IMR-90 (cell line): ENCODE measurements at regions not wholly inside any gene's neighbourhood (a gene's known extent, or its start where the extent isn't known, plus 50 kb on each side); places are given as distances from the start of the nearest gene placed in this dataset.

Source experiments
- ATAC-seq: fragments of 200-7000 bp; cut with Tn5 transposase; 2 replicates; pipeline ENCODE4 v1.9.1; 2020; ENCODE audit warnings: low read depth, mild to moderate bottlenecking, moderate library complexity
- BruUV-seq: library from RNA; stranded (reverse); fragments of 400-500 nt; replicated peaks from 2 replicates; lab custom pipeline; 2021; lab: Mats Ljungman, UMichigan
- CTCF ChIA-PET: fragments of 300-600 bp; formaldehyde crosslinking; extraction: SDS; loops from one replicate; lab custom pipeline; 2021; ENCODE audit warnings: antibody characterized with exemption; lab: Yijun Ruan, JAX
- POLR2A ChIA-PET: fragments of 300-600 bp; sonication (Branson Sonifier 250); formaldehyde crosslinking; loops from one replicate; lab custom pipeline; 2022; ENCODE audit warnings: antibody characterized with exemption; ENCODE audit not compliant: unreplicated experiment; lab: Charles Lee
- DNase-seq: peaks from one replicate; pipeline ENCODE4 v3.0.0; 2013
- H2AFZ ChIP-seq: replicated peaks from 2 replicates; pipeline ENCODE3; 2013; ENCODE audit warnings: low read length, mild to moderate bottlenecking; ENCODE audit not compliant: poor library complexity
- H2AK5ac ChIP-seq: 2 replicates; pipeline ENCODE4 v1.6.1; 2013; ENCODE audit warnings: low read depth, low read length, inconsistent platforms
- H2AK9ac ChIP-seq: replicated peaks from 2 replicates; pipeline ENCODE3; 2013; ENCODE audit warnings: mild to moderate bottlenecking, low read depth, low read length, moderate library complexity; ENCODE audit not compliant: poor library complexity
- H2BK120ac ChIP-seq: 2 replicates; pipeline ENCODE4 v1.6.1; 2013; ENCODE audit warnings: low read depth, low read length, inconsistent platforms
- H2BK15ac ChIP-seq: 3 replicates; pipeline ENCODE4 v1.6.1; 2013; ENCODE audit warnings: low read depth, low read length, inconsistent platforms
- H2BK20ac ChIP-seq: 2 replicates; pipeline ENCODE4 v1.6.1; 2013; ENCODE audit warnings: low read depth, mild to moderate bottlenecking, inconsistent platforms, low read length, moderate library complexity
- H2BK5ac ChIP-seq: 2 replicates; pipeline ENCODE4 v1.6.1; 2013; ENCODE audit warnings: mild to moderate bottlenecking, low read depth, low read length, inconsistent platforms; ENCODE audit not compliant: poor library complexity, severe bottlenecking
- H3K14ac ChIP-seq: replicated peaks from 2 replicates; pipeline ENCODE4 v1.6.1; 2013; ENCODE audit warnings: low read depth, low read length, inconsistent platforms
- H3K18ac ChIP-seq: 2 replicates; pipeline ENCODE4 v1.6.1; 2013; ENCODE audit warnings: low read depth, low read length, control low read depth
- H3K23ac ChIP-seq: 2 replicates; pipeline ENCODE4 v1.6.1; 2013; ENCODE audit warnings: low read depth, low read length, inconsistent platforms
- H3K27ac ChIP-seq: 2 replicates; pipeline ENCODE4 v1.5.1; 2013; ENCODE audit warnings: mild to moderate bottlenecking, control low read depth, low read length; ENCODE audit not compliant: insufficient read depth
- H3K27me3 ChIP-seq: 2 replicates; pipeline ENCODE4 v1.6.1; 2013; ENCODE audit warnings: low read length; ENCODE audit not compliant: control insufficient read depth, insufficient read depth
- H3K36me3 ChIP-seq: 2 replicates; pipeline ENCODE4 v1.6.1; 2013; ENCODE audit warnings: low read length, mixed read lengths; ENCODE audit not compliant: control insufficient read depth, insufficient read depth
- H3K4ac ChIP-seq: 2 replicates; pipeline ENCODE4 v1.6.1; 2013; ENCODE audit warnings: low read depth, low read length, inconsistent platforms
- H3K4me1 ChIP-seq: 2 replicates; pipeline ENCODE4 v1.6.1; 2013; ENCODE audit warnings: low read length, mixed read lengths; ENCODE audit not compliant: control insufficient read depth, insufficient read depth
- H3K4me2 ChIP-seq: 2 replicates; pipeline ENCODE4 v1.6.1; 2013; ENCODE audit warnings: low read depth, mild to moderate bottlenecking, control low read depth, low read length, moderate library complexity
- H3K4me3 ChIP-seq: 2 replicates; pipeline ENCODE4 v1.5.1; 2013; ENCODE audit warnings: low read depth, mild to moderate bottlenecking, control low read depth, low read length, moderate library complexity; ENCODE audit not compliant: insufficient read depth
- H3K56ac ChIP-seq: 2 replicates; pipeline ENCODE4 v1.6.1; 2013; ENCODE audit warnings: low read length, inconsistent platforms; ENCODE audit not compliant: insufficient read depth; ENCODE audit errors: extremely low read depth
- H3K79me1 ChIP-seq, 2 experiments: 2 replicates each; pipeline ENCODE4 v1.6.1; 2013; ENCODE audit warnings: low read length in 2 of 2, inconsistent platforms in 1 of 2, low read depth in 1 of 2
- H3K9ac ChIP-seq: 2 replicates; pipeline ENCODE4 v1.6.1; 2013; ENCODE audit warnings: low read depth, low read length, control low read depth
- H3K9me1 ChIP-seq: 2 replicates; pipeline ENCODE4 v1.6.1; 2013; ENCODE audit warnings: low read length, inconsistent platforms; ENCODE audit not compliant: insufficient read depth
- H3K9me3 ChIP-seq: 2 replicates; pipeline ENCODE4 v1.6.1; 2013; ENCODE audit warnings: low read length; ENCODE audit not compliant: control insufficient read depth, insufficient read depth
- H4K20me1 ChIP-seq: 2 replicates; pipeline ENCODE4 v1.6.1; 2013; ENCODE audit warnings: low read length, inconsistent platforms; ENCODE audit not compliant: insufficient read depth
- H4K5ac ChIP-seq: 2 replicates; pipeline ENCODE4 v1.6.1; 2013; ENCODE audit warnings: mild to moderate bottlenecking, low read depth, low read length, control low read depth
- H4K8ac ChIP-seq, 2 experiments: 2 replicates each; pipeline ENCODE4 v1.6.1; 2013; ENCODE audit warnings: low read depth in 2 of 2, low read length in 2 of 2, control low read depth in 1 of 2, inconsistent platforms in 1 of 2
- H4K91ac ChIP-seq: 2 replicates; pipeline ENCODE4 v1.6.1; 2013; ENCODE audit warnings: low read depth, low read length, inconsistent platforms; ENCODE audit not compliant: insufficient read depth
- BHLHE40 ChIP-seq: fragments of 150-350 bp; IDR thresholded peaks from 2 replicates; pipeline ENCODE4 v1.6.1; 2016; ENCODE audit warnings: mild to moderate bottlenecking, low read depth, low read length
- CEBPB ChIP-seq: IDR thresholded peaks from 2 replicates; pipeline ENCODE4 v1.6.1; 2012; ENCODE audit warnings: low read depth, low read length, improper control_type of control experiment
- FOS ChIP-seq: fragments of 150-350 bp; IDR thresholded peaks from 2 replicates; pipeline ENCODE4 v1.6.1; 2016; ENCODE audit warnings: low read depth, low read length
- MAZ ChIP-seq: IDR thresholded peaks from 2 replicates; pipeline ENCODE4 v1.6.1; 2012; ENCODE audit warnings: low read depth, mild to moderate bottlenecking, low read length, improper control_type of control experiment, moderate library complexity, borderline replicate concordance
- MXI1 ChIP-seq: IDR thresholded peaks from 2 replicates; pipeline ENCODE4 v1.6.1; 2012; ENCODE audit warnings: low read depth, mild to moderate bottlenecking, low read length, moderate library complexity, borderline replicate concordance
- NFE2L2 ChIP-seq: fragments of 150-350 bp; IDR thresholded peaks from 2 replicates; pipeline ENCODE4 v1.6.1; 2016; ENCODE audit warnings: low read depth, mild to moderate bottlenecking, low read length
- RAD21 ChIP-seq: IDR thresholded peaks from 2 replicates; pipeline ENCODE4 v1.6.1; 2012; ENCODE audit warnings: low read length, improper control_type of control experiment
- RCOR1 ChIP-seq: IDR thresholded peaks from 2 replicates; pipeline ENCODE4 v1.6.1; 2012; ENCODE audit warnings: mild to moderate bottlenecking, low read length, improper control_type of control experiment; ENCODE audit not compliant: insufficient replicate concordance
- RFX5 ChIP-seq: IDR thresholded peaks from 2 replicates; pipeline ENCODE4 v1.8.0; 2012; ENCODE audit warnings: low read depth, mild to moderate bottlenecking, low read length, moderate library complexity
- WGBS, 2 experiments: methylation state at CpG; one replicate each; pipeline versions ENCODE4 v1.1.5 to v1.1.7; 2013; ENCODE audit warnings: missing lambda C conversion rate in 2 of 2; ENCODE audit not compliant: insufficient read length in 1 of 2; ENCODE audit errors: extremely low coverage in 2 of 2; 5-methylcytosine and 5-hydroxymethylcytosine counted together
- dilution Hi-C: fragments of 300-500 bp; cut with HindIII; formaldehyde crosslinking; loops from one replicate; pipeline ENCODE4 v1.14.3; 2018; ENCODE audit warnings: low sequenced_read_pairs; ENCODE audit not compliant: unreplicated experiment
- in situ Hi-C: fragments of 300-500 bp; cut with MboI; formaldehyde crosslinking; loops from 3 replicates; pipeline ENCODE4 v1.14.3; 2019; ENCODE audit warnings: low sequenced_read_pairs, inconsistent platforms, mixed read lengths
- intact Hi-C: fragments of 100-400 bp; cut with micrococcal nuclease; formaldehyde crosslinking; loops from 2 replicates; pipeline ENCODE4 v1.10.0; 2022
- TF ChIP-seq, protein P1 (sequence below): fragments of 150-350 bp; IDR thresholded peaks from 2 replicates; pipeline ENCODE4 v1.6.1; 2016; ENCODE audit warnings: low read depth, mild to moderate bottlenecking, low read length, moderate library complexity, borderline replicate concordance
- TF ChIP-seq, protein P2 (sequence below): fragments of 150-350 bp; IDR thresholded peaks from 2 replicates; pipeline ENCODE4 v1.6.1; 2017; ENCODE audit warnings: mild to moderate bottlenecking, antibody characterized with exemption, low read length, low read depth

DNA sequence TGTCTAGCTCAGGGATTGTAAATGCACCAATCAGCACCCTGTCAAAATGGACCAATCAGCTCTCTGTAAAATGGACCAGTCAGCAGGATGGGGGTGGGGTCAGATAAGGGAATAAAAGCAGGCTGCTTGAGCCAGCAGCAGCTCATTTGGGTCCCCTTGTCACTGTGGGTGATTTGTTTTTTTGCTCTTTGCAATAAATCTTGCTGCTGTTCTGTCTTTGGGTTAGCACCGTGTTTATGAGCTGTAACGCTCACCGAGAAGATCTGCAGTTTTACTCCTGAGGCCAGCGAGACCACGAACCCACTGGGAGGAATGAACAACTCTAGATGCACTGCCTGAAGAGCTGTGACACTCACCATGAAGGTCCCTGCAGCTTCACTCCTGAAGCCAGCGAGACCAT is 134.1 kb upstream of the LMNTD1 start:
- H4K91ac ChIP-seq: no peak overlapping the region
- POLR2A ChIA-PET: no interaction called here
- no peaks in the 10 kb centered on the region for H3K27me3 ChIP-seq
- H3K56ac ChIP-seq: no peak overlapping the region
- no peak overlapping the region for H2AFZ ChIP-seq
- no peak overlapping the region for H4K5ac ChIP-seq
- no peak overlapping the region for H3K4me2 ChIP-seq
- dilution Hi-C loops: no loop called here
- no peak overlapping the region for H2AK5ac ChIP-seq
- H4K8ac ChIP-seq: no peak overlapping the region
- no peak overlapping the region for H3K4ac ChIP-seq
- ATAC-seq (no peak), DNase-seq (no peak)
- no peaks in the 10 kb centered on the region for H3K4me1 ChIP-seq
- H2BK120ac ChIP-seq: no peak overlapping the region
- H3K79me1 ChIP-seq: no peaks in the 10 kb centered on the region
- in situ Hi-C loops: no loop called here
- no TSS peak for BruUV-seq
- no peak overlapping the region for H2BK15ac ChIP-seq
- no peak overlapping the region for H3K4me3 ChIP-seq
- TF ChIP-seq NFE2L2: no peak
- no peak for TF ChIP-seq RCOR1
- TF ChIP-seq MAZ: no peak
- TF ChIP-seq, protein P1, sequence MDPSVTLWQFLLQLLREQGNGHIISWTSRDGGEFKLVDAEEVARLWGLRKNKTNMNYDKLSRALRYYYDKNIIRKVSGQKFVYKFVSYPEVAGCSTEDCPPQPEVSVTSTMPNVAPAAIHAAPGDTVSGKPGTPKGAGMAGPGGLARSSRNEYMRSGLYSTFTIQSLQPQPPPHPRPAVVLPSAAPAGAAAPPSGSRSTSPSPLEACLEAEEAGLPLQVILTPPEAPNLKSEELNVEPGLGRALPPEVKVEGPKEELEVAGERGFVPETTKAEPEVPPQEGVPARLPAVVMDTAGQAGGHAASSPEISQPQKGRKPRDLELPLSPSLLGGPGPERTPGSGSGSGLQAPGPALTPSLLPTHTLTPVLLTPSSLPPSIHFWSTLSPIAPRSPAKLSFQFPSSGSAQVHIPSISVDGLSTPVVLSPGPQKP: no peak
- no peak for TF ChIP-seq RFX5
- TF ChIP-seq MXI1: no peak
- TF ChIP-seq BHLHE40: no peak
- TF ChIP-seq RAD21: no peak
- TF ChIP-seq FOS: no peak
- TF ChIP-seq CEBPB: no peak
- TF ChIP-seq, protein P2, sequence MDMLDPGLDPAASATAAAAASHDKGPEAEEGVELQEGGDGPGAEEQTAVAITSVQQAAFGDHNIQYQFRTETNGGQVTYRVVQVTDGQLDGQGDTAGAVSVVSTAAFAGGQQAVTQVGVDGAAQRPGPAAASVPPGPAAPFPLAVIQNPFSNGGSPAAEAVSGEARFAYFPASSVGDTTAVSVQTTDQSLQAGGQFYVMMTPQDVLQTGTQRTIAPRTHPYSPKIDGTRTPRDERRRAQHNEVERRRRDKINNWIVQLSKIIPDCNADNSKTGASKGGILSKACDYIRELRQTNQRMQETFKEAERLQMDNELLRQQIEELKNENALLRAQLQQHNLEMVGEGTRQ: no peak
- intact Hi-C loops: no loop called here
- H3K9me1 ChIP-seq: no peaks in the 10 kb centered on the region
- H2BK5ac ChIP-seq: no peak overlapping the region
- H3K9me3 ChIP-seq: no peaks in the 10 kb centered on the region
- 86% methylated on average over 1 of the region's 6 CpGs; no CpG with 5 or more reads in 1 of the 2 experiments for WGBS, 2 experiments
- no peaks in the 10 kb centered on the region for H3K36me3 ChIP-seq
- CTCF ChIA-PET: no interaction called here
- H3K14ac ChIP-seq: no peak overlapping the region
- no peak overlapping the region for H3K9ac ChIP-seq
- H2AK9ac ChIP-seq: no peak overlapping the region
- H3K18ac ChIP-seq: no peak overlapping the region
- no peak overlapping the region for H3K23ac ChIP-seq
- H4K20me1 ChIP-seq: no peaks in the 10 kb centered on the region
- no peak overlapping the region for H3K27ac ChIP-seq
- no peak overlapping the region for H2BK20ac ChIP-seq
